ENCODE measurements at regions not wholly inside any gene's neighbourhood (a gene's known extent, or its start where the extent isn't known, plus 50 kb on each side); places are given as distances from the start of the nearest gene placed in this dataset.

DNA sequence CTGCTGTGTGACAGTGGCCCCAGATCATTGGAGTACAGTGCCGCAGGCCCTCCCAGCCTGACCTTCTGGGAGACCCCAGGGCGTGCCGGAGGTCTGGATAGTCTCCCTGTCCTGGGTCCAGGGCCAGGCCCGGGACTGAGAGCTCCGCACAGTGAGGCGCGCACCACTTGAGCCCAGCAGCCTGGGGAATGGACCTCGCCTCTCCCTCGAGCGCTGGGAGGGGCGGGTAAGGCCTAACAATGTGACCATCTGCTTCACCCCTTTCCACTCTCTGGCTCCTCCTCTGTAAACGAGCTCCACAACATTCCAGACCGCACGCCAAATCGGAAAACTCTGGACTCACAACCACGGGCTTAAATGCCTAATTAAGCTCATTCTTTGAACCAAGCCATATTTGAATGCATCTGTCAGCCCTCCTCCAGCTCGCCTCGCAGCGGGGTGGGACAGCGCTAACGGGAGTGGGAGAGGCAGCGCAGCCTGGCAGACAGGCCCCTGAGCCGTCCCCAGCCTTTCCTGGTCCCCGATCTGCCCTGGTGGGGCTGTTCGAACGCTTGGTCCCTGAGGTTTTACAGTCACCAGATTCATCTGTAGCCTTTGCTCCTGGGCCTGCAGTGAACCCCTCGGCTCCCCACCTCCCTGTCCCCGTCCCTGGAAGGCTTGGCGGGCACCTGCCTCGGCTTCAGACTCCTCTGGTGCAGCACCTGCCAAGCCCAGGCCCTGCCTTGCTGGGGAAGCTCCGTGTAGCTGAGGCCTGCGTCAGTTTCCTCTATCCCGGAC, 120.7 kb upstream of the VSTM2B start:
- no peak overlapping the region for H3K4me3 ChIP-seq (ENCODE audit: low read depth, low read length)
- TF ChIP-seq, protein P1, sequence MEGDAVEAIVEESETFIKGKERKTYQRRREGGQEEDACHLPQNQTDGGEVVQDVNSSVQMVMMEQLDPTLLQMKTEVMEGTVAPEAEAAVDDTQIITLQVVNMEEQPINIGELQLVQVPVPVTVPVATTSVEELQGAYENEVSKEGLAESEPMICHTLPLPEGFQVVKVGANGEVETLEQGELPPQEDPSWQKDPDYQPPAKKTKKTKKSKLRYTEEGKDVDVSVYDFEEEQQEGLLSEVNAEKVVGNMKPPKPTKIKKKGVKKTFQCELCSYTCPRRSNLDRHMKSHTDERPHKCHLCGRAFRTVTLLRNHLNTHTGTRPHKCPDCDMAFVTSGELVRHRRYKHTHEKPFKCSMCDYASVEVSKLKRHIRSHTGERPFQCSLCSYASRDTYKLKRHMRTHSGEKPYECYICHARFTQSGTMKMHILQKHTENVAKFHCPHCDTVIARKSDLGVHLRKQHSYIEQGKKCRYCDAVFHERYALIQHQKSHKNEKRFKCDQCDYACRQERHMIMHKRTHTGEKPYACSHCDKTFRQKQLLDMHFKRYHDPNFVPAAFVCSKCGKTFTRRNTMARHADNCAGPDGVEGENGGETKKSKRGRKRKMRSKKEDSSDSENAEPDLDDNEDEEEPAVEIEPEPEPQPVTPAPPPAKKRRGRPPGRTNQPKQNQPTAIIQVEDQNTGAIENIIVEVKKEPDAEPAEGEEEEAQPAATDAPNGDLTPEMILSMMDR (IDR thresholded peaks at IDR 0.05; ENCODE audit: insufficient read depth, low read depth, low read length, missing control alignments) = no peak
- no peak for DNase-seq (ENCODE audit: low read depth)

DNA sequence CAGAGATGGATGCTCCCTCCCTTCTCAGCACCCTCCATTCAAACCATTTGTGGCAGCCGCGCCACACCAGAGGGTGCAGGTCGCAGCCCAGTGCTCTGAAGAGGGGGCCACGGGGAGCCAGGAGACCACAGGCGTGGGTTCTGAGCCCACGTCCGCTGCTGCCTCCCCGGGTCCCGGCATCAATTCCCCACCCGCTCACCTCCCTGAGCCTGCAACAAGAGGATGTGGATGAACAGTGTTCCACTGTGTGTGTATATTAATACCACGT, 120.1 kb upstream of the VSTM2B start:
- no peak for DNase-seq (ENCODE audit: low read depth)
- TF ChIP-seq, protein P1 (IDR thresholded peaks at IDR 0.05; ENCODE audit: insufficient read depth, low read depth, low read length, missing control alignments) = no peak
- no peak overlapping the region for H3K4me3 ChIP-seq (ENCODE audit: low read depth, low read length)

DNA sequence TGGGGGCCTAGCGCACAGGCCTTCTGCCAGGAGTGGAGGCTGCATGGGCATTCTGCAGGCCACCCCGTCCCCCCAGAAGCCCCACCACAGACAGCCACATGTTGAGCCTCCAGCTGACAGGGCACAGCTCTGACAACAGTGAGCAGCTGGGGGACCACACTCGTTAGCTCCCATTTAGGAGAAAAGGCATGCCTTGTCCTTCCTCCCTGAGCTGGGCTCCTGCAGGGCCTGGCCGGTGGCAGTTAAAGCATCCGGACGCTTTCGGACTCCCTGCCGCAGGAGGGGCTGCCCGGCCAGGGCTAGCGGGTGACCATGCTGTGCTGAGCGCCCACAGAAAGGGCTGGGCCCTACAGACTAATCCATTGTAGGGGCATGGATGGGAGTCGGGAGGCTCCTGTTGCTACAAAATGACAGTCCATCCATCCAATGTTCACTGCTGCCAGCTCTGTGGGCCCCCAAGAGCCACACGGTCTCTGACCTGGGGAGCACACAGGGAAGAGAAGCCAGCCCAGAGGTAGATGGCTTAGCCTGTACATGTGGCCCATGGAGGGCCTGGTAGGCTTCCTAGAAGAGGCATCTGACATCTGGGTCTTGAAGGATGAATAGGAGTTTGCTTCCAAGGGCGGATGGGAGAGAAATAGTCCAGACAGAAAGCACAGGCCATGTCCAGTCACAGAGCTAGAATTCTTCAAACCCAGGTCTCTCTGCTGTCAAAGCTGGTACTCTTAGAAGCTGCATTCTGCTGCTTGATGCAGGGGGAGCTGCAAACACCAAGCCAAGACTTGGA, 116.5 kb upstream of the VSTM2B start:
- TF ChIP-seq, protein P1 (IDR thresholded peaks at IDR 0.05; ENCODE audit: insufficient read depth, low read depth, low read length, missing control alignments) = no peak
- no peak for DNase-seq (ENCODE audit: low read depth)
- H3K4me3 ChIP-seq (ENCODE audit: low read depth, low read length) = no peak overlapping the region

DNA sequence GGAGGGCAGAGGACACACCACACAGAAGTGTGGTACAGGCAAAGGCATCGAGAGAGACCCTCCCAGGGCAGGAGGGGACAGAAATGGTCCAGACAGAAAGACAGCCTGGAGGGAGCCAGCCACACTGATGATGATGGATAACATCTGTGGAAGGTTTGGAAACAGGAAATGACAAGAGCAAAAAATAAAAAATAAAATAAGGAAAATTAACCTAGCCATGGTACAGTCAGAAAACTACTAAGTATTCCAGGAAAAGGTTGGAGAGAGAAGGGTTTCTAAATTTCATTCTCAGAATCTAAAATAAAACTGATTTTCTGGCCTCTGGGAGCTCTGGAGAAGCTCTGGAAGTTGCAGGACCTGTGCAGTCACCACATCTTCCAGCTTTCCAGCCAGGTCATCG, 115.2 kb upstream of the VSTM2B start:
- no peak for DNase-seq (ENCODE audit: low read depth)
- TF ChIP-seq, protein P1 (IDR thresholded peaks at IDR 0.05; ENCODE audit: insufficient read depth, low read depth, low read length, missing control alignments) = no peak
- no peak overlapping the region for H3K4me3 ChIP-seq (ENCODE audit: low read depth, low read length)

DNA sequence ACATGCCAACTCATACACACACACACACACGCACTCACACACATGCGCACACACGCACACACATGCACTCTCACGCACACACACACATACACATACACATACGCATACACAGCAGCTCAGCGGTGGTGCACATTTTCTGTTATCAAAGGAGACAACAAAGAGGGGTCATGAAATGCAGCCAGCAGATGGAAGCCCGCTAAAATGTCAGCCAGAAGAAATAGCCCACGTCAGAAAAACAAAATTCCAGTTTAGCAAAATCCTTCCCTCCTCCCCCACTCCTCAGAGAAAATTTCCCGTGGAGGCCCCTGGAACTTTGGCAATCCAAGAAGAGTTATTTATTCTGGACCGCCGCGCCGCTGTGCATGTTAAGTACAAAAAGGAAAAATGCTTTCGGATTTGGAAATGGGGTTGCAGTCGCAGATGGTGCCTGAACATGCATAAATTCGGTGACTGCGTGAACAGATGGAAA, 114.6 kb upstream of the VSTM2B start:
- TF ChIP-seq, protein P1 (IDR thresholded peaks at IDR 0.05; ENCODE audit: insufficient read depth, low read depth, low read length, missing control alignments) = no peak
- no peak overlapping the region for H3K4me3 ChIP-seq (ENCODE audit: low read depth, low read length)
- no peak for DNase-seq (ENCODE audit: low read depth)

DNA sequence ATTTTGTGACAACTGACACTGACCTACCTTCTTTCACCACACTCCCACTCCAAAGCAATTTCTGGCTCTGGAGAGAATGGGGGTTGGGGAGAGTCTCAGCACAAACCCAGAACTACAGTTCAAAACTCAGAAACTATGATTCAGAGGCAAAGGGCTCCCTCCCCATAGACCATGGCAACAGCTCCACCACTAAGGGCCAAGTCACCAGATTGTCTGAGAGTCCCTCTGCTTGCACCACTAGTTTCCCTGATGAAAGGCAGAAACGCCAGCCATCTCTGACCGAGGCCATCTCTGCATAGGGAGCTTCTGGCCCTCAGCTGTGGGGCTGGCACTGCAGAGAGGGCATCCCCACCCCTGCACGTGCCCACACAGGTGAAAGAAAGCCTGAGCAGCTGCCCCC, 112.4 kb upstream of the VSTM2B start:
- DNase-seq (ENCODE audit: low read depth) = no peak
- TF ChIP-seq, protein P1 (IDR thresholded peaks at IDR 0.05; ENCODE audit: insufficient read depth, low read depth, low read length, missing control alignments) = no peak
- H3K4me3 ChIP-seq (ENCODE audit: low read depth, low read length) = no peak overlapping the region

Data from GM12865 (cell line).